OCI-LY7 (cell line): ENCODE measurements at regions not wholly inside any gene's neighbourhood (a gene's known extent, or its start where the extent isn't known, plus 50 kb on each side); places are given as distances from the start of the nearest gene placed in this dataset.

ENCODE experiments used
- BruUV-seq: library from RNA; stranded (reverse); fragments of 400-500 nt; replicated peaks from 2 replicates; lab custom pipeline; 2021; lab: Mats Ljungman, UMichigan
- CTCF ChIA-PET: fragments of 300-600 bp; sonication (Branson Sonifier 250); formaldehyde crosslinking; loops from one replicate; lab custom pipeline; 2022; ENCODE audit warnings: antibody characterized with exemption; ENCODE audit not compliant: unreplicated experiment; lab: Charles Lee
- POLR2A ChIA-PET: fragments of 300-600 bp; sonication (Branson Sonifier 250); formaldehyde crosslinking; loops from one replicate; lab custom pipeline; 2022; ENCODE audit warnings: antibody characterized with exemption; lab: Charles Lee
- DNase-seq: peaks from one replicate; pipeline ENCODE4 v3.0.0-alpha.2; 2015; ENCODE audit warnings: low spot score
- H2AFZ ChIP-seq: fragments of 200-600 bp; sonication (generic), shearing (Covaris generic); 2 replicates; pipeline ENCODE4 v1.6.1; 2014; ENCODE audit warnings: mild to moderate bottlenecking, antibody characterized with exemption, low read length, moderate library complexity
- H3K27ac ChIP-seq: fragments of 200-600 bp; sonication (generic); 2 replicates; pipeline ENCODE4 v1.5.1; 2014; ENCODE audit warnings: mixed run types, low read depth, mild to moderate bottlenecking, moderate library complexity, low read length, inconsistent platforms; ENCODE audit not compliant: poor library complexity, severe bottlenecking
- H3K36me3 ChIP-seq: fragments of 200-600 bp; sonication (generic); 2 replicates; pipeline ENCODE4 v1.6.1; 2014; ENCODE audit warnings: mild to moderate bottlenecking, antibody characterized with exemption, low read length, moderate library complexity, mixed read lengths; ENCODE audit not compliant: insufficient read depth
- H3K4me1 ChIP-seq: fragments of 200-600 bp; sonication (generic); 2 replicates; pipeline ENCODE4 v1.5.1; 2014; ENCODE audit warnings: mild to moderate bottlenecking, low read length; ENCODE audit not compliant: insufficient read depth, poor library complexity, severe bottlenecking
- H3K4me2 ChIP-seq: fragments of 200-600 bp; sonication (generic); 2 replicates; pipeline ENCODE4 v1.6.1; 2014; ENCODE audit warnings: mild to moderate bottlenecking, low read length
- H3K4me3 ChIP-seq: fragments of 200-600 bp; sonication (generic); 2 replicates; pipeline ENCODE4 v1.5.1; 2014; ENCODE audit warnings: mild to moderate bottlenecking, low read depth, low read length; ENCODE audit not compliant: poor library complexity, severe bottlenecking
- H3K79me2 ChIP-seq: fragments of 200-600 bp; sonication (generic); 2 replicates; pipeline ENCODE4 v1.6.1; 2016; ENCODE audit warnings: low read depth, mild to moderate bottlenecking, low read length, moderate library complexity, mixed read lengths; ENCODE audit not compliant: insufficient read depth
- H3K9me2 ChIP-seq: fragments of 200-600 bp; sonication (generic); 2 replicates; pipeline ENCODE4 v1.6.1; 2016; ENCODE audit warnings: mild to moderate bottlenecking, low read length, mixed read lengths; ENCODE audit not compliant: insufficient read depth
- H3K9me3 ChIP-seq: fragments of 200-600 bp; sonication (generic); 2 replicates; pipeline ENCODE4 v1.6.1; 2014; ENCODE audit warnings: mild to moderate bottlenecking, mixed run types, low read length, mixed read lengths
- H4K20me1 ChIP-seq: fragments of 200-600 bp; sonication (generic); 2 replicates; pipeline ENCODE4 v1.6.1; 2014; ENCODE audit warnings: mild to moderate bottlenecking, antibody characterized with exemption, low read length, moderate library complexity, mixed read lengths; ENCODE audit not compliant: insufficient read depth
- EZH2phosphoT487 ChIP-seq: fragments of 200-600 bp; sonication (generic); IDR thresholded peaks from 2 replicates; pipeline ENCODE4 v1.6.1; 2018; ENCODE audit warnings: low read depth, borderline replicate concordance, mild to moderate bottlenecking, mixed run types, antibody characterized with exemption, low read length, moderate library complexity, mixed read lengths
- intact Hi-C: fragments of 100-400 bp; cut with micrococcal nuclease; formaldehyde crosslinking; loops from one replicate; pipeline ENCODE4 v1.10.0; 2022; ENCODE audit not compliant: unreplicated experiment
- TF ChIP-seq, protein P1 (sequence below): fragments of 200-600 bp; sonication (generic); conservative IDR thresholded peaks from 2 replicates; pipeline ENCODE4 v1.5.1; 2014; ENCODE audit warnings: mild to moderate bottlenecking, antibody characterized with exemption, low read length, moderate library complexity, mixed read lengths

DNA sequence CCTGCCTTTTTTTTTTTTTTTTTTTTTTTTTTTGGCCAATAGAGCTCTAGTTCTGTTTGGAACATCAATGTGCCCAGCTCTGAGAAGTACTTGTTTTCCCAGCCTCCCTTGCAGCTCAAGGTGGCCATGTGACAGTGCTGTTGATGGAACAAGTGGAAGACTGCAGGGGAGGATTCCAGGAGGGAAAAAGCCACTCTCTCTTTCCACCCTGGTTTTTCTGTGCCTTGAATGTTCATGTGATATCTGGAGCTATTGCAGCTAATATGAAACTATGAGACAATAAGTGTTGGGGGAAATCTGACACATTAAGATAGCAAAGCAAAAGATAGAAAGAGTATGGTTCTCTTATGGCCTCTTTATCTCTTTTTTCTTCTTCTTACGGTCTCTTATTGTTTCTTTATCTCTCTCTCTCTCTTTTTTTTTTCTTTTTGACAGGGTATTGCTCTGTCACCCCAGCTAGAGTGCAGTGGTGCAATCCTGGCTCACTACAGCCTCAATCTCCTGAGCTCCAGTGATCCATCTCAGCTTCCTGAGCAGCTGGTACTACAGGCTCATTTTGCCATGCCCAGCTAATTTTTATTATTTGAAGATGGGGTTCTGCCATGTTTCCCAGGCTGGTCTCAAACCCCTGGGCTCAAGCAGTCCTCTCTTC lies 192.0 kb upstream of the LNX1 start:
- H3K36me3 ChIP-seq, result no peaks in the 10 kb centered on the region
- no peaks in the 10 kb centered on the region for H3K4me1 ChIP-seq
- no peaks in the 10 kb centered on the region for H3K9me2 ChIP-seq
- no peak for DNase-seq
- H4K20me1 ChIP-seq, result no peaks in the 10 kb centered on the region
- TF ChIP-seq, protein P1, sequence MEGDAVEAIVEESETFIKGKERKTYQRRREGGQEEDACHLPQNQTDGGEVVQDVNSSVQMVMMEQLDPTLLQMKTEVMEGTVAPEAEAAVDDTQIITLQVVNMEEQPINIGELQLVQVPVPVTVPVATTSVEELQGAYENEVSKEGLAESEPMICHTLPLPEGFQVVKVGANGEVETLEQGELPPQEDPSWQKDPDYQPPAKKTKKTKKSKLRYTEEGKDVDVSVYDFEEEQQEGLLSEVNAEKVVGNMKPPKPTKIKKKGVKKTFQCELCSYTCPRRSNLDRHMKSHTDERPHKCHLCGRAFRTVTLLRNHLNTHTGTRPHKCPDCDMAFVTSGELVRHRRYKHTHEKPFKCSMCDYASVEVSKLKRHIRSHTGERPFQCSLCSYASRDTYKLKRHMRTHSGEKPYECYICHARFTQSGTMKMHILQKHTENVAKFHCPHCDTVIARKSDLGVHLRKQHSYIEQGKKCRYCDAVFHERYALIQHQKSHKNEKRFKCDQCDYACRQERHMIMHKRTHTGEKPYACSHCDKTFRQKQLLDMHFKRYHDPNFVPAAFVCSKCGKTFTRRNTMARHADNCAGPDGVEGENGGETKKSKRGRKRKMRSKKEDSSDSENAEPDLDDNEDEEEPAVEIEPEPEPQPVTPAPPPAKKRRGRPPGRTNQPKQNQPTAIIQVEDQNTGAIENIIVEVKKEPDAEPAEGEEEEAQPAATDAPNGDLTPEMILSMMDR, result no peak
- TF ChIP-seq EZH2phosphoT487, result no peak
- POLR2A ChIA-PET, result interaction anchor here (0.6 to 0.7 kb wide), 2 partner anchors 71 to 561 kb away, joined by 3 read pairs; no protein-coding TSS in a partner anchor
- no peak overlapping the region for H3K4me2 ChIP-seq
- H3K27ac ChIP-seq, result no peak overlapping the region
- BruUV-seq, result no TSS peak
- CTCF ChIA-PET, result interaction anchor here (0.6 kb wide), 1 partner anchor 36 kb away, joined by 4 read pairs; no protein-coding TSS in a partner anchor
- H3K4me3 ChIP-seq, result no peak overlapping the region
- intact Hi-C loops, result no loop called here
- H3K9me3 ChIP-seq, result no peaks in the 10 kb centered on the region
- no peaks in the 10 kb centered on the region for H3K79me2 ChIP-seq
- H2AFZ ChIP-seq, result no peak overlapping the region

DNA sequence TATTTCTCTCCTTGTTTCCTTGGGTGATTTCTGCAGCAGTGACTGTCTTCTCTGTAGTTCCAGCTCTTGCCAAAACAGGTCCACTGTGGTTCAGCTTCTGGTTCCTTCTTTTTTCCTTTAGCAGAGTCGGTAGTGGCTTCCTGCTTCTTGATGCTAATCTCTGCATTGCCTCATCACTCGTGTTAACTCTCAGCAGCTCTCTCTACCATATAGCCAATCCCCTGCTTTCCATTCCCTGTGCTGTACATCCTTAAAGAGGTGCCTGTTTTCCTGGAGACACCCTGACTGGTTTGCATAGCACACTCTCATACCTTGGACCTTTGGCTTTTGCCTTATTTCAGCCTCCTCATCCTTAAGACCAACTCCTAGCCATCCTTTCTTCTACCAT lies 191.2 kb upstream of the LNX1 start:
- Histone ChIP-seq H3K4me3 (no peak overlapping the region), H3K9me3 (no peaks in the 10 kb centered on the region), H4K20me1 (no peaks in the 10 kb centered on the region), H3K79me2 (no peaks in the 10 kb centered on the region), H3K4me1 (no peaks in the 10 kb centered on the region), H3K36me3 (no peaks in the 10 kb centered on the region), H3K4me2 (no peak overlapping the region), H3K27ac (no peak overlapping the region), H3K9me2 (no peaks in the 10 kb centered on the region), H2AFZ (no peak overlapping the region)
- no TSS peak for BruUV-seq
- POLR2A ChIA-PET, result interaction anchor here (0.6 kb wide), 1 partner anchor 721 kb away, joined by 3 read pairs; no protein-coding TSS in a partner anchor
- DNase-seq, result no peak
- CTCF ChIA-PET, result interaction anchor here (0.6 kb wide), 2 partner anchors 35 to 83 kb away, joined by 4 read pairs; no protein-coding TSS in a partner anchor
- TF ChIP-seq, protein P1, result no peak
- TF ChIP-seq EZH2phosphoT487, result no peak
- intact Hi-C loops, result no loop called here
